ENCODE measurements at regions not wholly inside any gene's neighbourhood (a gene's known extent, or its start where the extent isn't known, plus 50 kb on each side); places are given as distances from the start of the nearest gene placed in this dataset.

GRCh38 chr13:97826421-97827012 lies 127.0 kb upstream of the IPO5 start:
- DNase-seq (no peak), ATAC-seq (no peak)
- H3K36me3 ChIP-seq = no peaks in the 10 kb centered on the region
- H3K4me1 ChIP-seq = no peaks in the 10 kb centered on the region
- no peak overlapping the region for H3K27ac ChIP-seq
- no peaks in the 10 kb centered on the region for H3K9me3 ChIP-seq
- no peak for TF ChIP-seq CTCF (IDR thresholded peaks at IDR 0.05)
- no peak overlapping the region for H3K4me3 ChIP-seq
- no peaks in the 10 kb centered on the region for H3K27me3 ChIP-seq (ENCODE audit: low read depth)
- intact Hi-C loops (cut with DNase I) = no loop called here

- no peaks in the 10 kb centered on the region for H3K27me3 ChIP-seq (ENCODE audit: low read depth)
- no peak for ATAC-seq
- H3K27ac ChIP-seq = no peak overlapping the region
- no peaks in the 10 kb centered on the region for H3K4me1 ChIP-seq
- peaks cover 8% of the 10 kb centered on the region for H3K9me3 ChIP-seq
- no peaks in the 10 kb centered on the region for H3K36me3 ChIP-seq
- DNase-seq = no peak
- no peak overlapping the region for H3K4me3 ChIP-seq
- intact Hi-C loops (cut with DNase I) = no loop called here
- no peak for TF ChIP-seq CTCF (IDR thresholded peaks at IDR 0.05)
Measured at GRCh38 chr13:97834250-97834649, 119.2 kb upstream of the IPO5 start.

- no peak for ATAC-seq
- no peaks in the 10 kb centered on the region for H3K9me3 ChIP-seq
- intact Hi-C loops (cut with DNase I) = no loop called here
Measured at GRCh38 chr13:97843189-97843588, 110.3 kb upstream of the IPO5 start.

GRCh38 chr13:97844151-97844550 lies 109.3 kb upstream of the IPO5 start:
- intact Hi-C loops (cut with DNase I) = no loop called here
- no peak for ATAC-seq
- no peaks in the 10 kb centered on the region for H3K9me3 ChIP-seq

More at GRCh38 chr13:97843189-97843588, 110.3 kb upstream of the IPO5 start:
- no peaks in the 10 kb centered on the region for H3K27me3 ChIP-seq (ENCODE audit: low read depth)
- no peak overlapping the region for H3K27ac ChIP-seq
- TF ChIP-seq CTCF (IDR thresholded peaks at IDR 0.05) = no peak
- no peaks in the 10 kb centered on the region for H3K4me1 ChIP-seq
- H3K4me3 ChIP-seq = no peak overlapping the region
- no peaks in the 10 kb centered on the region for H3K36me3 ChIP-seq
- DNase-seq = no peak

GRCh38 chr13:97848886-97849285 lies 104.6 kb upstream of the IPO5 start:
- no peak for ATAC-seq

More at GRCh38 chr13:97844151-97844550, 109.3 kb upstream of the IPO5 start:
- Histone ChIP-seq H3K27ac (no peak overlapping the region), H3K4me3 (no peak overlapping the region), H3K27me3 (ENCODE audit: low read depth) (no peaks in the 10 kb centered on the region), H3K36me3 (no peaks in the 10 kb centered on the region), H3K4me1 (no peaks in the 10 kb centered on the region)
- no peak for TF ChIP-seq CTCF (IDR thresholded peaks at IDR 0.05)
- DNase-seq = no peak

More at GRCh38 chr13:97848886-97849285, 104.6 kb upstream of the IPO5 start:
- Histone ChIP-seq H3K4me1 (no peaks in the 10 kb centered on the region), H3K27me3 (ENCODE audit: low read depth) (no peaks in the 10 kb centered on the region), H3K36me3 (no peaks in the 10 kb centered on the region), H3K27ac (no peak overlapping the region), H3K4me3 (no peak overlapping the region), H3K9me3 (no peaks in the 10 kb centered on the region)
- intact Hi-C loops (cut with DNase I) = no loop called here
- TF ChIP-seq CTCF (IDR thresholded peaks at IDR 0.05) = no peak
- no peak for DNase-seq

Data from lower lobe of right lung (tissue), 2 donors.